ENCODE measurements at regions not wholly inside any gene's neighbourhood (a gene's known extent, or its start where the extent isn't known, plus 50 kb on each side); places are given as distances from the start of the nearest gene placed in this dataset.

DNA sequence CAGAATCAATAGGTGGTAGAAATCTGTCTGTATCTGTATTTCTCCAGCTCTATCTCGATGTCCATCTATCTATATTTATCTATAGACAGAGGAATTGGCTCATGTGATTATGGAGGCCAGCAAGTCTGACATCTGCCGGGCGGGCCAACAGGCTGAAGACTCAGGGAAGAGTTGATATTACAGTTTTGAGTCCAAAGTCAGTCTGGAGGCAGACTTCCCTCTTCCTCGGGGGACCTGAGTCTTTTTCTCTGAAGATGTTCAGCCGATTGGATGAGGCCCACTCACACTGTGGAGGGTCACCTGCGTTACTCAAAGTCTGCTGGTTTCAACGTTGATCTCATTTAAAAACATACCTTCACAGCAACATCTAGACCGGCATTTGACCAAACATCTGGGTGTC lies 98.7 kb downstream of the RAMP3 start:
- Histone ChIP-seq H3K4me2 (ENCODE audit: low read length) (no peak overlapping the region), H3K36me3 (ENCODE audit: insufficient read depth, low read length) (no peaks in the 10 kb centered on the region), H4K20me1 (ENCODE audit: insufficient read depth) (no peaks in the 10 kb centered on the region), H2AFZ (ENCODE audit: low read depth, low read length) (no peak overlapping the region), H3K27me3 (ENCODE audit: insufficient read depth, low read depth, low read length) (no peaks in the 10 kb centered on the region), H3K9me3 (ENCODE audit: low read length) (no peaks in the 10 kb centered on the region), H3K9me2 (ENCODE audit: insufficient read depth, low read length) (no peaks in the 10 kb centered on the region), H3K9ac (ENCODE audit: low read length) (no peak overlapping the region), H3F3A (ENCODE audit: insufficient read depth, low read length, poor library complexity, severe bottlenecking) (no peaks in the 10 kb centered on the region), H3K4me3 (ENCODE audit: low read length) (no peak overlapping the region), H3K27ac (ENCODE audit: low read length) (no peak overlapping the region), H3K79me2 (replicated peaks; ENCODE audit: insufficient read depth, low read length) (no peaks in the 10 kb centered on the region)
- no peak for TF ChIP-seq MXI1 (conservative IDR thresholded peaks at IDR 0.05; ENCODE audit: poor library complexity, severe bottlenecking)
- no peak for TF ChIP-seq EP300 (conservative IDR thresholded peaks at IDR 0.05; ENCODE audit: poor library complexity, severe bottlenecking)
- TF ChIP-seq, protein P1, sequence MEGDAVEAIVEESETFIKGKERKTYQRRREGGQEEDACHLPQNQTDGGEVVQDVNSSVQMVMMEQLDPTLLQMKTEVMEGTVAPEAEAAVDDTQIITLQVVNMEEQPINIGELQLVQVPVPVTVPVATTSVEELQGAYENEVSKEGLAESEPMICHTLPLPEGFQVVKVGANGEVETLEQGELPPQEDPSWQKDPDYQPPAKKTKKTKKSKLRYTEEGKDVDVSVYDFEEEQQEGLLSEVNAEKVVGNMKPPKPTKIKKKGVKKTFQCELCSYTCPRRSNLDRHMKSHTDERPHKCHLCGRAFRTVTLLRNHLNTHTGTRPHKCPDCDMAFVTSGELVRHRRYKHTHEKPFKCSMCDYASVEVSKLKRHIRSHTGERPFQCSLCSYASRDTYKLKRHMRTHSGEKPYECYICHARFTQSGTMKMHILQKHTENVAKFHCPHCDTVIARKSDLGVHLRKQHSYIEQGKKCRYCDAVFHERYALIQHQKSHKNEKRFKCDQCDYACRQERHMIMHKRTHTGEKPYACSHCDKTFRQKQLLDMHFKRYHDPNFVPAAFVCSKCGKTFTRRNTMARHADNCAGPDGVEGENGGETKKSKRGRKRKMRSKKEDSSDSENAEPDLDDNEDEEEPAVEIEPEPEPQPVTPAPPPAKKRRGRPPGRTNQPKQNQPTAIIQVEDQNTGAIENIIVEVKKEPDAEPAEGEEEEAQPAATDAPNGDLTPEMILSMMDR (IDR thresholded peaks at IDR 0.05; ENCODE audit: poor library complexity, severe bottlenecking) = no peak
- no peak for TF ChIP-seq POLR2AphosphoS5 (IDR thresholded peaks at IDR 0.05)
- TF ChIP-seq SMC3 (conservative IDR thresholded peaks at IDR 0.05; ENCODE audit: poor library complexity) = no peak
- no peak for TF ChIP-seq TAF1 (IDR thresholded peaks at IDR 0.05; ENCODE audit: low read depth)
- TF ChIP-seq EZH2 (IDR thresholded peaks at IDR 0.05; ENCODE audit: borderline replicate concordance, insufficient read depth, low read length, poor library complexity, severe bottlenecking) = no peak
- no peak for TF ChIP-seq RAD21 (conservative IDR thresholded peaks at IDR 0.05)

DNA sequence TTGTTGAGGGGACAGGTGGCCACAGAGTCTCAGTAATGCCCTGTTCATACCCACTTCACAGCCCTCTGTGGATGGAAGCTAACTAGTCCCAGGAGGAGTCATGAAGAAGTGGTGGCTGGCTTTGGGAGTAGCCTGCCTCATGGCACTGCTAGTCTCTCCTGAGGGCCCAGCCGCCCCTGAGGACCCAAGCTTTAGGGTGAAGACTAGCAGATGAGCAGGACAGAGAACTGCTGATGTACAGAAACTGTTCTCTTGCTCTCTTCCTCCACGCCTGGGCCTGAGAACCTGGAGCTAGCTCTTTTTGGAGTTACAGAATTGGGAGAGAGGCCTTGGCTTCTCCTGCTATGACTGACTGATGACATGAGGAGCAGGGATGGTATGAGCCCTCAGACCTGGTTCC lies 99.2 kb downstream of the RAMP3 start:
- Histone ChIP-seq H3K27me3 (ENCODE audit: insufficient read depth, low read depth, low read length) (no peaks in the 10 kb centered on the region), H3K9ac (ENCODE audit: low read length) (no peak overlapping the region), H3K79me2 (replicated peaks; ENCODE audit: insufficient read depth, low read length) (no peaks in the 10 kb centered on the region), H3K4me2 (ENCODE audit: low read length) (no peak overlapping the region), H3K4me3 (ENCODE audit: low read length) (no peak overlapping the region), H3K9me3 (ENCODE audit: low read length) (no peaks in the 10 kb centered on the region), H3K36me3 (ENCODE audit: insufficient read depth, low read length) (no peaks in the 10 kb centered on the region), H3F3A (ENCODE audit: insufficient read depth, low read length, poor library complexity, severe bottlenecking) (no peaks in the 10 kb centered on the region), H3K9me2 (ENCODE audit: insufficient read depth, low read length) (no peaks in the 10 kb centered on the region), H4K20me1 (ENCODE audit: insufficient read depth) (no peaks in the 10 kb centered on the region), H3K27ac (ENCODE audit: low read length) (no peak overlapping the region), H2AFZ (ENCODE audit: low read depth, low read length) (no peak overlapping the region)
- TF ChIP-seq EZH2 (IDR thresholded peaks at IDR 0.05; ENCODE audit: borderline replicate concordance, insufficient read depth, low read length, poor library complexity, severe bottlenecking) = no peak
- no peak for TF ChIP-seq POLR2AphosphoS5 (IDR thresholded peaks at IDR 0.05)

DNA sequence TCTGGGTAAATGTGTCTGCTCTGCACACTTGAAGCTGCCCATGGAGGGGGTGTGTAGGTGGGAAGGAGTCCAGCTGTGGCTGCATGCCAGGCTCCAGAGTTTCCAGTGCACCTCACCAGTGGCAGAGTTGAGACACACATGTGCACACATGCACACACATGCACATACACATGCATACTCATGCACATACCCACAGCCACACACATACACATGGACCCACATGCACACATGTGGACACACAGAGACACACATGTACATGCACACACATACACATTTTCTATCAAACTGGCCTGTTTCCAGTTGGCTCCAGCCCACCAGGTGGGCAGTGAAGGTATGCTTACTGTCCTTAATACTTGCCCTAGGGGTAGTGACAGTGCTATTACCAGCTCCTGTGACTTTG lies 99.7 kb downstream of the RAMP3 start:
- H3K9me3 ChIP-seq (ENCODE audit: low read length) = no peaks in the 10 kb centered on the region
- no peaks in the 10 kb centered on the region for H3K79me2 ChIP-seq (replicated peaks; ENCODE audit: insufficient read depth, low read length)
- H3K9me2 ChIP-seq (ENCODE audit: insufficient read depth, low read length) = no peaks in the 10 kb centered on the region
- TF ChIP-seq EZH2 (IDR thresholded peaks at IDR 0.05; ENCODE audit: borderline replicate concordance, insufficient read depth, low read length, poor library complexity, severe bottlenecking) (no peak), POLR2AphosphoS5 (IDR thresholded peaks at IDR 0.05) (no peak), MXI1 (conservative IDR thresholded peaks at IDR 0.05; ENCODE audit: poor library complexity, severe bottlenecking) (no peak), RAD21 (conservative IDR thresholded peaks at IDR 0.05) (no peak), TAF1 (IDR thresholded peaks at IDR 0.05; ENCODE audit: low read depth) (no peak), SMC3 (conservative IDR thresholded peaks at IDR 0.05; ENCODE audit: poor library complexity) (no peak), EP300 (conservative IDR thresholded peaks at IDR 0.05; ENCODE audit: poor library complexity, severe bottlenecking) (no peak)
- TF ChIP-seq, protein P1 (IDR thresholded peaks at IDR 0.05; ENCODE audit: poor library complexity, severe bottlenecking) = no peak
- TF ChIP-seq, protein P2, sequence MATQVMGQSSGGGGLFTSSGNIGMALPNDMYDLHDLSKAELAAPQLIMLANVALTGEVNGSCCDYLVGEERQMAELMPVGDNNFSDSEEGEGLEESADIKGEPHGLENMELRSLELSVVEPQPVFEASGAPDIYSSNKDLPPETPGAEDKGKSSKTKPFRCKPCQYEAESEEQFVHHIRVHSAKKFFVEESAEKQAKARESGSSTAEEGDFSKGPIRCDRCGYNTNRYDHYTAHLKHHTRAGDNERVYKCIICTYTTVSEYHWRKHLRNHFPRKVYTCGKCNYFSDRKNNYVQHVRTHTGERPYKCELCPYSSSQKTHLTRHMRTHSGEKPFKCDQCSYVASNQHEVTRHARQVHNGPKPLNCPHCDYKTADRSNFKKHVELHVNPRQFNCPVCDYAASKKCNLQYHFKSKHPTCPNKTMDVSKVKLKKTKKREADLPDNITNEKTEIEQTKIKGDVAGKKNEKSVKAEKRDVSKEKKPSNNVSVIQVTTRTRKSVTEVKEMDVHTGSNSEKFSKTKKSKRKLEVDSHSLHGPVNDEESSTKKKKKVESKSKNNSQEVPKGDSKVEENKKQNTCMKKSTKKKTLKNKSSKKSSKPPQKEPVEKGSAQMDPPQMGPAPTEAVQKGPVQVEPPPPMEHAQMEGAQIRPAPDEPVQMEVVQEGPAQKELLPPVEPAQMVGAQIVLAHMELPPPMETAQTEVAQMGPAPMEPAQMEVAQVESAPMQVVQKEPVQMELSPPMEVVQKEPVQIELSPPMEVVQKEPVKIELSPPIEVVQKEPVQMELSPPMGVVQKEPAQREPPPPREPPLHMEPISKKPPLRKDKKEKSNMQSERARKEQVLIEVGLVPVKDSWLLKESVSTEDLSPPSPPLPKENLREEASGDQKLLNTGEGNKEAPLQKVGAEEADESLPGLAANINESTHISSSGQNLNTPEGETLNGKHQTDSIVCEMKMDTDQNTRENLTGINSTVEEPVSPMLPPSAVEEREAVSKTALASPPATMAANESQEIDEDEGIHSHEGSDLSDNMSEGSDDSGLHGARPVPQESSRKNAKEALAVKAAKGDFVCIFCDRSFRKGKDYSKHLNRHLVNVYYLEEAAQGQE (IDR thresholded peaks at IDR 0.05; ENCODE audit: borderline replicate concordance) = no peak
- H3K4me2 ChIP-seq (ENCODE audit: low read length) = no peak overlapping the region
- no peaks in the 10 kb centered on the region for H3K27me3 ChIP-seq (ENCODE audit: insufficient read depth, low read depth, low read length)
- no peak overlapping the region for H3K27ac ChIP-seq (ENCODE audit: low read length)
- H2AFZ ChIP-seq (ENCODE audit: low read depth, low read length) = no peak overlapping the region
- no peaks in the 10 kb centered on the region for H3F3A ChIP-seq (ENCODE audit: insufficient read depth, low read length, poor library complexity, severe bottlenecking)
- no peaks in the 10 kb centered on the region for H4K20me1 ChIP-seq (ENCODE audit: insufficient read depth)
- H3K4me3 ChIP-seq (ENCODE audit: low read length) = no peak overlapping the region
- H3K9ac ChIP-seq (ENCODE audit: low read length) = no peak overlapping the region
- no peaks in the 10 kb centered on the region for H3K36me3 ChIP-seq (ENCODE audit: insufficient read depth, low read length)

Measured in neural cell (in vitro differentiated cells).